Suprapubic skin (tissue), 3 donors: ENCODE measurements at regions not wholly inside any gene's neighbourhood (a gene's known extent, or its start where the extent isn't known, plus 50 kb on each side); places are given as distances from the start of the nearest gene placed in this dataset.

Experiments used
- CTCF ChIP-seq, 2 donors: fragments of 200-600 bp in 1 of 2; fragments of 450-650 bp in 1 of 2; sonication (generic) in 1 of 2; IDR thresholded peaks; one replicate each; pipeline ENCODE4 v1.5.1; 2016 to 2019; ENCODE audit warnings: antibody characterized with exemption in 2 of 2, mild to moderate bottlenecking in 1 of 2, moderate library complexity in 1 of 2
- POLR2A ChIP-seq, 2 donors: fragments of 450-650 bp; IDR thresholded peaks; one replicate each; pipeline ENCODE4 v1.6.1; 2017; ENCODE audit warnings: antibody characterized with exemption in 2 of 2, mild to moderate bottlenecking in 2 of 2, moderate library complexity in 2 of 2

GRCh38 chr1:242662886-242663285, 138.4 kb upstream of the PLD5 start:
- TF ChIP-seq CTCF (IDR thresholded peaks at IDR 0.05), result no peak
- no peak for TF ChIP-seq POLR2A (IDR thresholded peaks at IDR 0.05)
